ENCODE measurements at regions not wholly inside any gene's neighbourhood (a gene's known extent, or its start where the extent isn't known, plus 50 kb on each side); places are given as distances from the start of the nearest gene placed in this dataset.

GRCh38 chr4:116215622-116216021, 869.8 kb downstream of the TRAM1L1 start:
- TF ChIP-seq CTCF (IDR thresholded peaks at IDR 0.05) (no peak), EP300 (IDR thresholded peaks at IDR 0.05) (no peak), POLR2A (IDR thresholded peaks at IDR 0.05) (no peak), POLR2AphosphoS5 (IDR thresholded peaks at IDR 0.05) (no peak)
